ENCODE measurements at regions not wholly inside any gene's neighbourhood (a gene's known extent, or its start where the extent isn't known, plus 50 kb on each side); places are given as distances from the start of the nearest gene placed in this dataset.

DNA sequence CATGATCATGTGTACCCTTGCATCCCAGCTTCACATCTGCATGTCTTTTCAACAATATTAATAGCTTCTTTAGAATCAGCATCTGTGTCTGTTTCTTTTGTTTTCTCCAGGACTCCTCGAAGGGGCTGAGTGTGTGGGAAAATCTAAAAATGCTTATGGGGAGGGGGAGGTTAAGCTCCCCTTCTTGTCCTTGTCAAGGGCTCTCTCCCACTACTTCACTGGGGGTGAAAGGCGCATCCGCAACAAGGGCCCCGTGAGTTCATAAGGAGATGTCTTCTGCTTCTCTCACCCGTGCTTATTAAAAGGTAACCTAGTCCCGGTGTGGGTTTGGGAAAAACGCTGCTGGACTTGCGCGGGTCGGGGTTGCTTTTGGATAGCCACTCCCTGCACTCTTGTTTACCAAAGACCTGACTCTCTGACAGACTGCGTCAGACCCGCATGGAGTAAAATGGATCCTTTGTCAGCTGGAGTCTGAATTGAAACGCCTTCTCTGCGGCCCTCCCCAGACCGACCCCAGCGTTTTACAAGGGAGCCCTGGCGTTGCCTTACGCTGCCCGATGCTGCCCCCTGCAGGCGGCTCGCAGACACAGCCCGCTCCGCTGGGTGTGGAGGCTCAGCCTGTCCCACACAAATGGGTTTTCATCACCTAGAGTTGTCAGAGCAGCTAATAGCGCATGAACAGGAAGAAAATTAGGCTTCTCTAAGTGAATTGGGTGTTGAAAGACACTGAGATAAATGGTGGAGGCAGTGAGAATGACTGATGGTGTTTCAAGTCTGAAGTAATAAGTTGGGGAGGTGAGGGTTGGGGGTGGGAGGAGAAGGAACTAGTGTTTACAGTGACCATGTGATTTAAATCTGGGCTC lies 53.8 kb downstream of the IER5 start:
- DNase-seq, result peak; percentile 92 to 95

DNA sequence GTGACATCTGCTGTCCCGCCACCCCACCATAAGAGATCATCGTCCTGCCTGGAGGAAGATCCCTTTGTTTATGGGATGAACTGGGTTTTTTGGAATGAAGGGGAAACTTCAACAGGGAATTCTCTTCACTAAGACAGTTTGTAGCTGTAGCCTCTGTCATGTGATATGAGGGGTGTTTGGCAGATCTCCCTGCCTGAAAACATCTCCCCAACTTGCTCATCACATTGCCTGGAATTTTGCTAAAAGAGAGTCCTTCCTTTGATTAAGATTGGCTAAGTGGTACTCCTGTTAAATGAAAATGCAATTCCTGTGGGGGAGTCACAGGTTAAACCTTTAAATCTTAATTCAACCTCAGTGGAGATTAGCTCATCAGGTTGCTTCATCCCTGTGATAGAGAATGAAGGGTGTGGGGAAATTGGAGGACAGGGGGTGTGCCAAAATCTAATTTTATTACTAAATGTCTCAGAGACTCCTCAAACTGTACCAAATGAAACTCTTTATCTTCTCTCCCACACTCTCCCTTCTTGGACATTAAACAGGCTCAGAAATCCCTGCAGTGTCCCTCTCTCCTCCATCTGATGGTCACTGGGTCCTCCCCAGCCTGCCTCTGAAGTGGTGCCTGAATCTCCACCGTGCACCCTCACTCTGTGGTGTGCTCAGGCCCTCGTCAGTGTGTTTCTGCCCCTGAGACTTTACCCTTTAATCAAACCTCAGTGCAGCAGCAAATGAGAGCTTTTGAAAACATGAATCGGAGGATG lies 54.8 kb downstream of the IER5 start:
- no peak for DNase-seq

- DNase-seq, result no peak
These were observed 55.7 kb downstream of the IER5 start for GRCh38 chr1:181144238-181144637.

GRCh38 chr1:181148636-181149035 lies 60.1 kb downstream of the IER5 start:
- no peak for DNase-seq

- peak; percentile 63 to 73 for DNase-seq
These were observed 61.0 kb downstream of the IER5 start for GRCh38 chr1:181149326-181150125.

DNA sequence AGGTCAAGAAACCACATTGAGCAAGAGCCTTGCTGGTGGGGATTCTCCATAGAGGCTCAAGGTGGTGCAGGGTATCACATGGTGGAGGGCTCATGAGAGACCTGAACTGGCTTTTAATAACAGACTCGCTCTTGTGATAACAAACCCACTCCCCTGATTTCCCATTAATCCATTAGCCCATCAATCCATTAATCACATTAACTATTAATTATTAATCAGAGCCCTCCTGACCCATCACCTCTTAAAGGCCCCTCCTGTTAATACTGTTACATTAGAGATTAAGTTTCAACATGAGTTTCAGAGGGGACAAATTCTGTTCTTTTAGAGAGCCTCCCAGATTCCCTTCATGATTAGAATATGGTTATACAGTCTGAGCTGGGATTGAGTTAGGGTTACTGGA lies 61.8 kb downstream of the IER5 start:
- DNase-seq, result no peak

GRCh38 chr1:181150842-181151241 lies 62.3 kb downstream of the IER5 start:
- no peak for DNase-seq

DNA sequence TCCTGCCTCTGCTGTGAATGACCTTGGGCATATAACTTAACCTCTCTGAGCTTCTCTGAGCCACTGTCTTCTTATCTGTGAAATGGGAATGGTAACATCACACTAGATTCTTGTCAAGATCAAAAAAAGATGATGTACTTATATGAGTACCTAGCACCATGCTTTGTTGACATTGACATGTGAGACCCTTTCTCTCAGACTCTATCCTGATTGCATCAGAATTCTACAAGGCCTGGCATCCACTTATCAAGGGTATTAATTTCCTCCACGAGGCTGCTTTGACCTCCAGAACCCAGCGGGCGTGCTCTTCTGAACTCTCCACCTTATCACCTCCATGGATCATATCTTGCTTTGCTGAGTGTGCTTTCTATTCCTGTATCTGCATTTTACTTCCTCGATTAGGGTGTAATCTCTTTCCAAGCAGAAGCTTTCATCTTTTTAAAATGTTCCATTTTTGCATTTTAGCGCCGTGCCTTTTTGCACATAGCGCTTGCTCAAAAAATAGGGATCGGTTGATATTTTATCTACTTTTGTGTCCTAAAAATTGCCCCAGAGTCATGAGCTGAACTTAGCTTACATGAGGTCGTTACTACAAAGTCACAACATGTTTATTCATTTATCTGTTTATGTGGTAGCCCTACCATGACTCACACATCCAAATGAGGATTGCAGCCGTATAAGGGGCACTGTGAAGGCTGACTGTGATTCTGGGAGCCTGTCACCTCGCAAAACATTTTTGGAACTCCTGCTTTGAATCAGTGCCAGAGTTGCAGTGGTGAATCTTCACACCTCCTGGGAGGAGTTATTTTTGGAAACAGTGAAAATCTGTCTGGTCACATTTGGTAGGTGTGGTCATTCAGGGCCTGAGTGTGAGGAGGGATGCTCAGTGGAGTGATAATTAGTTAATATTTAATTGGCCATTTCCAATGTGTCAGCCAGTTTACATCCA lies 63.2 kb downstream of the IER5 start:
- DNase-seq, result no peak

- DNase-seq, result no peak
These were observed 64.6 kb downstream of the IER5 start for GRCh38 chr1:181152892-181153633.

- no peak for DNase-seq
These were observed 65.1 kb downstream of the IER5 start for GRCh38 chr1:181153634-181153961.

DNA sequence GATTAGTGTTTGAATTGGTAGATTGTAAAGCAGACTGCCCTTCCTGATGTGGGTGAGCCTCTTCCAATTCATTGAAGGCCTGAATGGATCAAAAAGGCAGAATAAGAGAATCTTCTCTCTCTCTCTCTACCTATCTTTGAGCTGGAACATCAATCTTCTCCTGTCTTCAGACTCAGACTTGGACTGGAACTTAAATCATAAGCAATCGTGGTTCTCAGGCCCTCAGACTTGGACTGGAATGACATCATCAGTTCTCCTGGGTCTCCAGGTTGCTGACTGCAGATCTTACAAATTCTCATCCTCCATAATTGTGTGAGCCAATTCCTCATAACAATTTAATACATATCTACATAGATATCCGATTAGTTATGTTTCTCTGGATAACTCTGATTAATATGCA lies 66.8 kb downstream of the IER5 start:
- no peak for DNase-seq

DNA sequence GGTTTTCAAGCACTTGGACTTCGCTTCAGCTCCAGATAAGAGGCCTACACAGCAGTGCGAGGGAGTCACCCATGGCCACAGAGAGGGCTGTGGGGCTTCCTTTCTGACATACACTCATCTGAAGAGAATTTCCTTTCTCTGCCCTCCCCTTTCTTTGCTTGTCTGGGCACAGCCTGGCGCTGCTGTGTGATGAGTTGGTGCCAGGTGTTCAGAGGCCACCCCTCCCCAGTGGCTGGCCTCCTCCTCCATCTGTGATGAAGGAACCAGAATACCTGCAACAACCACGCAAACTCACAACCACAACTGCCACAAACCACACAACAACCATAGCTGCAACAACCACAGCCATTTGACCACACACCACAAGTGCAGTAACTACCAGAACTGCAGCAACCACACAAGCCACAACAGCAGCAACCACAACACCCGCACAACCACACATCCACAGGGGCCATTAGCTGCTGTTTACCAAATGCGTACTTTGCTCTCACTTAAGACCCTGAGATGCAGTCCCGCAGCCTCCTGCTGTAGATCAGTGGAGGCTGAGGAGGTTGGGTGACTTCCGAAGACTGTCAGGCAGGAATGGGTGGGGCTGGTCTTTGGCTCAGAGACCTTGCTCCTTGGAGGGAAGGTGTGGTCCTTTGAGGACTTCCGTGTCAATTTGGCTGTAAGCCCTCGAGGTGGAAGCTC lies 71.1 kb downstream of the IER5 start:
- DNase-seq, result peak; percentile 57 to 61

DNA sequence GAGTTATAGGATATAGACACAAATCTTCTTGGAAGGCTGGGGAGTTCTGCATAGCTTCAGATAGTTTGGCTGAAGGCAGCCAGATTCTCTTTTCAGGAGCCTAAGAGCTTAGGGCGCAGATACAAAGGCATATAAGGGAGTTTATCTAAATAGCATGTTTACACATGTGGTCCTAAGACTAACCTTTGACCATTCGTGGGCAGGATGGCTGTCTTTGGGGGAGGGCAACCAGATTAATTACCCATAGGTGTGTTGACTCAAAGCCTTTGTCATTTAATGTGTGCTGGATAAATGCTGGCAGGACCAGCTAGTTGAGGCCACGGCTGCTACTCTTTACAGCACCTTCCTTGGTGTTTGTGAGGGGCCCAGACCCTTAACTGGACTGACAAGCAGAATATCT lies 71.8 kb downstream of the IER5 start:
- no peak for DNase-seq

DNA sequence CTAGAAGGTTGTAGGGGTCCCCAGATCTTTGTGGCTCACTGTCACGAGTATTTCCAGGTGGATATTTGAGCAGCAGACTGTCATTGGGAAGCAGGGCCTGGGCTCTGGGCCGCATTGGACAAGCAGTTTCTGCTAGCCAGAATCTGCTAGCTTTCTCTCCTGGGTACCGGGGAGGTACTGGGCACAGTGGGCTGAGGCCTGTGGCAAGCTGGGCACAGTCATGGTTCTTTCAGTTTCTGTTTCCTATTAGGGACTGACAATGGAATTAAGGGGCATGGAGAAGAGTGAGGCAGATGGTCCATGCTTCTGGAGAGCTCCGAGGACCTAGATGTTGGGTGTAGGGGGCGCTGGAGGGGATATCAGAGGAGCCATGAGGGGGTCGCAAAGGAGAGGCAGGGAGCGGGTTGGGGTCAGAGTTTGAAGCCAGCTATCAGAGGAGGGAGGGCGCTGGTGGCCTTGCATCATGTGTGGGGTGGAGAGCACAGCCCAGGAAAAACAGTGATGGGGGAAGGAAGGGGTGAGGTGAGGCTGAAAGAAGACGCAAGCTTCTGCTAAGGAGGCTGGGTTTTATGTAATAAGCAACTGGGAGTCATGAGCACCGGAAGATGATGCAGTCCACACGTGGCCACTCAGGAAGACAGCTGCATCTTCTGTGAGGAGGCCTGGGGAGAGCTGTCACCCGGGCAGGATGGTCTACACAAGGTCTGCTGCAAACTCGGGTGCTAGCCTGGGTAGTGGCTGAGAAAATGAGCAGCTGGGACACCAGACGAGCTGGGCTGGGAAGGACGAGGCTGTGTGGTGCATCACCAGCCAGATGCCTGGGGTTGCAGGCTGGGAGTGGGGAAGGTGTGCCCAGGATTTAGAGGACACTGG lies 72.7 kb downstream of the IER5 start:
- DNase-seq, result no peak

- DNase-seq, result no peak
These were observed 75.2 kb downstream of the IER5 start for GRCh38 chr1:181163662-181164061.

DNA sequence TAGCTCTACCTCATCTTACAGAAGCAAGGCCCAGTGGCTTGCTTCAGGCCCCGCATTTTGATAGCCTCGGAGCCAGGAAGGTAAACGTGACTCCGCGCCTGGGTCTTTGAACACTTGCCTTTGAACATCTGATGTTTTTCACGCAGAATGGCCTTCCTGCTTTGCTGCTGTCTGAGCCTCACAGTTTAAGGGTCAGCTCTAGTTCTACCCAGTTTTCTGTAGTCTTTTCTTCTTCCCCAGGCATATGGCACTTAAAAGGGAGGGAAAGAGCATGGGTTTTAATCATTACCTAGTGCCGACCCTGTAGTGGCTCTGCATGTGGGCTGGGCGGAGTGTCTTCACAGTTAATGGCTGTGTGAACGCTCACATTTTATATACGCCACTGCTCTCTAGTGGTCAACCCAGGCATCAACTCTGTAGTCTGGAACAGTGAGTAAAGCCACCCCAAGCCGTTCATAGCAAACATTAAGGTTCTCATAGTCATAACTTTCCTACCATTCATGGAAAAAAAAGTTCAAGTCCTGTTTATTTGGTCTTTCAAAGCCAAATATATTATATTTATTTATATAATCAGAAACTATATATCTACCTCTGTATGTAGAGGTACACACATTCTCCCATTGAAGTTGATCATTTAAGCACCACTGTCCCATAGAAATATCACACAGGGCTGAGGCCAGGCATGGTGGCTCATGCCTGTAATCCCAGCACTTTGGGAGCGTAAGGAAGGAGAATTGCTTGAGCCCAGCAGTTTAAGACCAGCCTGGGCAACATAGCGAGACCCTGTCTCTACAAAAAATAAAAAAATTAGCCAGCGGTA lies 78.1 kb downstream of the IER5 start:
- DNase-seq, result peak; percentile 68 to 78

GRCh38 chr1:181169281-181169865 lies 80.9 kb downstream of the IER5 start:
- DNase-seq, result no peak

DNA sequence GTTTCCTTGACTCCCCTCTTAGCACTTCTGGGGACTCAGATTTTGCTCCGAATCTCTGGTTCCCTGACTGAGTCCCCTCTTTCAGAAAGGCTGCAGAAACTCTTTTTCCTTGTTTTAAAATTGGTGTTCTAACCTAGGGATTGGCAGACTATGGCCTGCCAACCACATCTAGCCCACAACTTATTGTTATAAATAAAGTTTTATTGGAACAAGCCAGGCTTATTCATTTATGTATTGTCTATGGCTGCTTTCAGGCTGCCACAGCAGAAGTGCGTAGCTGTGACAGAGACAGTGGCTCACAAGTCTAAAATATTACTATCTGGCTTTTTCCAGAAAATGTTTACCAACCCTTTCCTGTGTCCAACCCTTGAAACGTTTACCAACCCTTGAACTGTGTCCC lies 81.7 kb downstream of the IER5 start:
- DNase-seq, result no peak

DNA sequence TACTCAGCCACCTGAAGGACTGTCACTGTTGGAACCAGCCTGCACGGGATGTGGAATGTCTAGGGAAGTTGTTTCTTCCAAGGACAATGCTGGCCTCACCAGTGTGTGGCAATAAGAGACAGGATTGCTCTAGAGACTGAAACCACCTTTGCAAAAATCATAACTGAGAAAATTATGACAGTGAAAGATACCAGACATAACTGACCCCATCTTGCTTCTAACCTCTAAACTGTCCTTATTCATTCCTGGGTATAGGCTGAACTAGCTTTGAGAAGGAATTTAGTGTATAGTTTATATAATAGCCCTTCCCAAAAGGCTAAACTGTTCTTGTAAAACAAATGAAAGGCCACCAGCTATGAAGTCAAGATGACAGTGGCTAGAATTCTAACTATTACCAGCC lies 83.6 kb downstream of the IER5 start:
- no peak for DNase-seq

All from activated CD4-positive, alpha-beta T cell treated with anti-CD3 and anti-CD28 coated beads, Interleukin-2, amount 50 U/mL, for 48 hours (primary cell).